ENCODE measurements at regions not wholly inside any gene's neighbourhood (a gene's known extent, or its start where the extent isn't known, plus 50 kb on each side); places are given as distances from the start of the nearest gene placed in this dataset.

DNA sequence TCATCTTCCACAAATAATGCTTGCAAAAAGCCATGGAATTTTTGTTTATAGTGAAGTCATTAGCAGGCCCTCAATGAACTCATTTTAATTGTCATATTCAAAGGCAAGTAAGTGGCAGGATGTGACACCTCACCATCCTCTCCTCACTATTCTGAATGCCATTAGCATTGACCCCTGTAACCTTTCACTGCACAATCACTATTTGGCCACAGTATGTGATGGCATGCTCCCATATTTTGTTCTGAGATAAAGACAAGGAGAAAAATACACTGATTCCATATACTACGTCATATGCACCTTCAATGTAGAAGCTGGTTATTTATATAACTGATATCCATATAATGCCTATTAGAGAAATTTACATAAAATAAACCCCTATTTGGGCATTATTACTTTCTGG lies 1443.2 kb downstream of the SUCLG1 start:
- BruUV-seq (replicated peaks) = no TSS peak
- FAIRE-seq (no peak), DNase-seq (ENCODE audit: low read depth, low spot score) (no peak), ATAC-seq (no peak)
- SMC1A ChIA-PET (ENCODE audit: uncharacterized antibody, unreplicated experiment) = no interaction called here
- in situ Hi-C loops (cut with MboI) = no loop called here
- H3K9me3 ChIP-seq (replicated peaks; ENCODE audit: control insufficient read depth, insufficient read depth, low read length) = no peaks in the 10 kb centered on the region
- TF ChIP-seq ZNF622 (IDR thresholded peaks at IDR 0.05) (no peak), SP1 (IDR thresholded peaks at IDR 0.05; ENCODE audit: low read depth, low read length) (no peak), RBBP5 (conservative IDR thresholded peaks at IDR 0.05) (no peak), BMI1 (IDR thresholded peaks at IDR 0.05; ENCODE audit: borderline replicate concordance) (no peak), RELA (IDR thresholded peaks at IDR 0.05; ENCODE audit: borderline replicate concordance, partially characterized antibody) (no peak), KAT2A (conservative IDR thresholded peaks at IDR 0.05; ENCODE audit: control insufficient read depth, low read depth, low read length) (no peak), MYB (IDR thresholded peaks at IDR 0.05; ENCODE audit: borderline replicate concordance, low read depth, low read length) (no peak), ATF7 (IDR thresholded peaks at IDR 0.05; ENCODE audit: low read depth) (no peak), NFIC (IDR thresholded peaks at IDR 0.05; ENCODE audit: low read depth, low read length) (no peak), IKZF1 (conservative IDR thresholded peaks at IDR 0.05) (no peak)
- TF ChIP-seq, protein P1, sequence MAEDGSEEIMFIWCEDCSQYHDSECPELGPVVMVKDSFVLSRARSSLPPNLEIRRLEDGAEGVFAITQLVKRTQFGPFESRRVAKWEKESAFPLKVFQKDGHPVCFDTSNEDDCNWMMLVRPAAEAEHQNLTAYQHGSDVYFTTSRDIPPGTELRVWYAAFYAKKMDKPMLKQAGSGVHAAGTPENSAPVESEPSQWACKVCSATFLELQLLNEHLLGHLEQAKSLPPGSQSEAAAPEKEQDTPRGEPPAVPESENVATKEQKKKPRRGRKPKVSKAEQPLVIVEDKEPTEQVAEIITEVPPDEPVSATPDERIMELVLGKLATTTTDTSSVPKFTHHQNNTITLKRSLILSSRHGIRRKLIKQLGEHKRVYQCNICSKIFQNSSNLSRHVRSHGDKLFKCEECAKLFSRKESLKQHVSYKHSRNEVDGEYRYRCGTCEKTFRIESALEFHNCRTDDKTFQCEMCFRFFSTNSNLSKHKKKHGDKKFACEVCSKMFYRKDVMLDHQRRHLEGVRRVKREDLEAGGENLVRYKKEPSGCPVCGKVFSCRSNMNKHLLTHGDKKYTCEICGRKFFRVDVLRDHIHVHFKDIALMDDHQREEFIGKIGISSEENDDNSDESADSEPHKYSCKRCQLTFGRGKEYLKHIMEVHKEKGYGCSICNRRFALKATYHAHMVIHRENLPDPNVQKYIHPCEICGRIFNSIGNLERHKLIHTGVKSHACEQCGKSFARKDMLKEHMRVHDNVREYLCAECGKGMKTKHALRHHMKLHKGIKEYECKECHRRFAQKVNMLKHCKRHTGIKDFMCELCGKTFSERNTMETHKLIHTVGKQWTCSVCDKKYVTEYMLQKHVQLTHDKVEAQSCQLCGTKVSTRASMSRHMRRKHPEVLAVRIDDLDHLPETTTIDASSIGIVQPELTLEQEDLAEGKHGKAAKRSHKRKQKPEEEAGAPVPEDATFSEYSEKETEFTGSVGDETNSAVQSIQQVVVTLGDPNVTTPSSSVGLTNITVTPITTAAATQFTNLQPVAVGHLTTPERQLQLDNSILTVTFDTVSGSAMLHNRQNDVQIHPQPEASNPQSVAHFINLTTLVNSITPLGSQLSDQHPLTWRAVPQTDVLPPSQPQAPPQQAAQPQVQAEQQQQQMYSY (CRISPR knock-in tag; IDR thresholded peaks at IDR 0.05) = no peak
- TF ChIP-seq, protein P2, sequence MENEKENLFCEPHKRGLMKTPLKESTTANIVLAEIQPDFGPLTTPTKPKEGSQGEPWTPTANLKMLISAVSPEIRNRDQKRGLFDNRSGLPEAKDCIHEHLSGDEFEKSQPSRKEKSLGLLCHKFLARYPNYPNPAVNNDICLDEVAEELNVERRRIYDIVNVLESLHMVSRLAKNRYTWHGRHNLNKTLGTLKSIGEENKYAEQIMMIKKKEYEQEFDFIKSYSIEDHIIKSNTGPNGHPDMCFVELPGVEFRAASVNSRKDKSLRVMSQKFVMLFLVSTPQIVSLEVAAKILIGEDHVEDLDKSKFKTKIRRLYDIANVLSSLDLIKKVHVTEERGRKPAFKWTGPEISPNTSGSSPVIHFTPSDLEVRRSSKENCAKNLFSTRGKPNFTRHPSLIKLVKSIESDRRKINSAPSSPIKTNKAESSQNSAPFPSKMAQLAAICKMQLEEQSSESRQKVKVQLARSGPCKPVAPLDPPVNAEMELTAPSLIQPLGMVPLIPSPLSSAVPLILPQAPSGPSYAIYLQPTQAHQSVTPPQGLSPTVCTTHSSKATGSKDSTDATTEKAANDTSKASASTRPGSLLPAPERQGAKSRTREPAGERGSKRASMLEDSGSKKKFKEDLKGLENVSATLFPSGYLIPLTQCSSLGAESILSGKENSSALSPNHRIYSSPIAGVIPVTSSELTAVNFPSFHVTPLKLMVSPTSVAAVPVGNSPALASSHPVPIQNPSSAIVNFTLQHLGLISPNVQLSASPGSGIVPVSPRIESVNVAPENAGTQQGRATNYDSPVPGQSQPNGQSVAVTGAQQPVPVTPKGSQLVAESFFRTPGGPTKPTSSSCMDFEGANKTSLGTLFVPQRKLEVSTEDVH (IDR thresholded peaks at IDR 0.05; ENCODE audit: low read depth, partially characterized antibody) = no peak
- intact Hi-C loops (cut with micrococcal nuclease; ENCODE audit: unreplicated experiment) = no loop called here
- POLR2A ChIA-PET = no interaction called here
- CTCF ChIA-PET = no interaction called here
- no peaks in the 10 kb centered on the region for H3K4me1 ChIP-seq (ENCODE audit: control insufficient read depth, insufficient read depth, low read length)
- H3K36me3 ChIP-seq (ENCODE audit: control insufficient read depth in 2 of 2, insufficient read depth in 2 of 2, low read length in 1 of 2) = no peaks in the 10 kb centered on the region
- no peaks in the 10 kb centered on the region for H3K79me2 ChIP-seq (ENCODE audit: control insufficient read depth, insufficient read depth, low read length)
- H3K9ac ChIP-seq (ENCODE audit: control insufficient read depth, insufficient read depth, low read length) = no peak overlapping the region
- WGBS (ENCODE audit: insufficient coverage, insufficient replicate concordance, low lambda C conversion rate, missing lambda C conversion rate) = 80% methylated on average over 1 of the region's 1 CpG
- H3K27ac ChIP-seq (ENCODE audit: control insufficient read depth, insufficient read depth) = no peak overlapping the region
- H3K4me3 ChIP-seq = no peak overlapping the region
- RAD21 ChIA-PET (ENCODE audit: unreplicated experiment) = no interaction called here
- no peak overlapping the region for H3K4me2 ChIP-seq (ENCODE audit: control insufficient read depth, insufficient read depth)
- H4K20me1 ChIP-seq (ENCODE audit: control insufficient read depth, insufficient read depth) = no peaks in the 10 kb centered on the region
- no peaks in the 10 kb centered on the region for H3K27me3 ChIP-seq (replicated peaks in 1 of 2; ENCODE audit: control insufficient read depth in 2 of 2, insufficient read depth in 2 of 2, low read length in 1 of 2)
- no peak overlapping the region for H2AFZ ChIP-seq (ENCODE audit: control insufficient read depth, low read depth, low read length)
